Retinal pigment epithelial cell (primary cell): ENCODE measurements at regions not wholly inside any gene's neighbourhood (a gene's known extent, or its start where the extent isn't known, plus 50 kb on each side); places are given as distances from the start of the nearest gene placed in this dataset.

Source experiments
- DNase-seq: peaks from one replicate; pipeline ENCODE4 v3.0.0-alpha.2; 2010; ENCODE audit warnings: low read depth
- H3K4me3 ChIP-seq: 2 replicates; pipeline ENCODE4 v1.5.1; 2011; ENCODE audit warnings: mild to moderate bottlenecking, low read length, control low read depth, moderate library complexity
- TF ChIP-seq, protein P1 (sequence below): conservative IDR thresholded peaks from 2 replicates; pipeline ENCODE4 v1.5.1; 2011; ENCODE audit warnings: low read depth, low read length, control low read depth, inconsistent platforms

DNA sequence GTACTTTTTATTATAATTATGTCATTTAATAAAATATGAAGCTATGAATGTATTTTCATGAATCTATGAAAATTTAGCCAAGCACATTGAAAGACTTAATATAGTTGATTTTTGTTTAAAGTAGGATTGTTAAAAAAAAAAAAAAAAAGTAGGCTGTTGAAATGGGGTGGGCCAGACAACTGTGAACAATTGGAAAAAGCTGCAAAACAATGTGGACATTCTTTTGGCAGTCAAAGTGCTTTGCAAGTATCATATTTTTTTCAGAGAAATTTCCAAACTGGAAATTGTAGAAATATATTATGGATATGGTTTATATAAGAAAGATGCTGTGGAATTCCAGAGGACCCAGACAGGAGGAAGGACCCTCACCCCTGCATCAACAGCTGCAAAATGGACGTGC is 82.1 kb downstream of the ETAA1 start:
- no peak overlapping the region for H3K4me3 ChIP-seq
- TF ChIP-seq, protein P1, sequence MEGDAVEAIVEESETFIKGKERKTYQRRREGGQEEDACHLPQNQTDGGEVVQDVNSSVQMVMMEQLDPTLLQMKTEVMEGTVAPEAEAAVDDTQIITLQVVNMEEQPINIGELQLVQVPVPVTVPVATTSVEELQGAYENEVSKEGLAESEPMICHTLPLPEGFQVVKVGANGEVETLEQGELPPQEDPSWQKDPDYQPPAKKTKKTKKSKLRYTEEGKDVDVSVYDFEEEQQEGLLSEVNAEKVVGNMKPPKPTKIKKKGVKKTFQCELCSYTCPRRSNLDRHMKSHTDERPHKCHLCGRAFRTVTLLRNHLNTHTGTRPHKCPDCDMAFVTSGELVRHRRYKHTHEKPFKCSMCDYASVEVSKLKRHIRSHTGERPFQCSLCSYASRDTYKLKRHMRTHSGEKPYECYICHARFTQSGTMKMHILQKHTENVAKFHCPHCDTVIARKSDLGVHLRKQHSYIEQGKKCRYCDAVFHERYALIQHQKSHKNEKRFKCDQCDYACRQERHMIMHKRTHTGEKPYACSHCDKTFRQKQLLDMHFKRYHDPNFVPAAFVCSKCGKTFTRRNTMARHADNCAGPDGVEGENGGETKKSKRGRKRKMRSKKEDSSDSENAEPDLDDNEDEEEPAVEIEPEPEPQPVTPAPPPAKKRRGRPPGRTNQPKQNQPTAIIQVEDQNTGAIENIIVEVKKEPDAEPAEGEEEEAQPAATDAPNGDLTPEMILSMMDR: no peak
- DNase-seq: no peak

DNA sequence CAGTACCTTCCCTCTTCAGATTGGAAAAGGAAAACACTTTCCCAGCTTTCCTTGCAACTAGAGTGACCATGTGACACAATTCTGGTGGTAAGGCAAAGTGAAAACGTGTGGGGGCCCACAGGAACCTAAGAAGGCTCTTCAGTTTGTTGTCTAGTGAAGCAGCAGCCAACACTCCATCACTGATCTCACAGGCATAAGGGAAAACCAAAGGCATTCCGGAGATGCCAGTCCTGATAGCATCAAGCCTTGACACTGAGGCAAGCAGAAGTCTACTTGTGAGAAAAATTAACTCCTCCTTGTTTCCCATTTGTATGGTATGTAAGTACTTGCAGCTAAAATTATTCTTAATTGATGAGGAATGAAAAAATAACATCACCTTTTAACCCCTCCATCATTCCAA is 88.3 kb downstream of the ETAA1 start:
- DNase-seq: peak; percentile 69

DNA sequence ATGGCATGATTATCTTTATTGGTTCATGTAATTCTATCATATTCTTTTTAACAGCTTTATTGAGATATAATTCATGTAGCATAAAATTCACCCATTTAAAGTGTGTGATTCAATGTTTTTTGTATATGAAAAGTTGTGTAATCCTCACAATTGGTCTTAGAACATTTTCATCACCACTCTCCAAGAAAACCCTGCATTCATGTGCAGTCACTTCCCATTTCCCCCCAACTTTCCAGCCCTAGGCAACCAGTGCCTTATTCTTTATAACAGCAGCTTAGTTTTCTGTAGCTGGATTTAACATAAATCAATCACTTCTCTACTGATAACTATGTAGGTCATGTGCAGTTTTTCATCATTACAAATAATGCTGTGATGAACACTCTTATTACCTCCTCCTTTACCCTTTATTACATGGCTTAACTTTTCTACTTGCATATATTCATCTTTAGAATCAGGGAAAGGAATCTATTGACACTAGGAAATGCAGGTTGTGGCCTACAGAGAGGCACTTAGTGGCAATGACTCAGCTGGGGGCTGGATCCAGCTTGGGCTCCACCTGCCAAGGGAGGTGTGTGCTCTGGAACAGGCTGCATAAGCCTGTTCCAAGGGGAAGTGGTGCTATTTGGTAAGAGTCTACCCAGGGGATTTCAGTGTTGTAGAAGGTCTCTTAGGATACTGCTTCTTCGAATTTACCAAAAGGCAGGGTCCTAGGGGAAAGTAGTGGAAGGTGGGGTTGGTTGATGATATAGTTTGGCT is 89.1 kb downstream of the ETAA1 start:
- DNase-seq: no peak
- TF ChIP-seq, protein P1: no peak
- no peak overlapping the region for H3K4me3 ChIP-seq

More for the DNA sequence above, 88.3 kb downstream of the ETAA1 start:
- H3K4me3 ChIP-seq: no peak overlapping the region
- TF ChIP-seq, protein P1: no peak

DNA sequence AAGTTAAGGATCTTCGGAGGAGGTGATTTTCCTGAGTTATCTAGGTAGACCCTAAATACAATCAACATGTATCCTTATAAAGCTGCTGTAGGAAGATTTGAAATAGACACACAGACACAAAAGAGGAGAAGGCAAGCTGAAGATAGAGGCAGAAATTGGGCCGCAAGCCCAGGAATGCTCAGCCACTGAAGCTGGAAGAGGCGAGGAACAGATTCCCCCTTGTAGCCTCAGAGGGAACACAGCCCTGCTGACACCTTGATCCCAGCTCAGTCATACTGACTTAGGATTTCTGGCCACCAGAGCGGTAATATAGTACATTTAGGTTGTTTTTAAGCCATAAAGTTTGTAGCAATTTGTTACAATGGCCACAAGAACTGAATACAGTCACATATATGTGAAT is 90.9 kb downstream of the ETAA1 start:
- no peak overlapping the region for H3K4me3 ChIP-seq
- TF ChIP-seq, protein P1: no peak
- DNase-seq: no peak

DNA sequence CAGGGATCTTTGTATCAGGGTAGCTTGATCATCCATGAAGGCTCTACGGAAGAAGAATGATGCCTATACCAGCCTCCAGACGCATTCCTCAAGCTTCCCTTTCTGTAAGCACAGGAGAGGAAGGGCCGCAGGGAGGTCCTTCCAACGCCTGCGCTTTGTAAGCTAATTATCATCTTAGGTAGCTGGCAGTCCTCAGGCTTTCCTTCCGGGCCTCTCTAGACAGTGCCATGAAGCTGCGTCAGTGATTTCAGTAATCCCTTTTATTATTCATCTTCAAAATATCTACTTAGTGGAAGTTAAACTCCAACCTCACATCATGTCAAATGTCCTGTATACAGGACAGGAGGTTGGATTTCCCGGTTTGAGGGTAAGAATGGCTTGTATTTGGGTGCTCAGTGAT is 92.3 kb downstream of the ETAA1 start:
- H3K4me3 ChIP-seq: no peak overlapping the region
- DNase-seq: peak; percentile 87
- TF ChIP-seq, protein P1: no peak

DNA sequence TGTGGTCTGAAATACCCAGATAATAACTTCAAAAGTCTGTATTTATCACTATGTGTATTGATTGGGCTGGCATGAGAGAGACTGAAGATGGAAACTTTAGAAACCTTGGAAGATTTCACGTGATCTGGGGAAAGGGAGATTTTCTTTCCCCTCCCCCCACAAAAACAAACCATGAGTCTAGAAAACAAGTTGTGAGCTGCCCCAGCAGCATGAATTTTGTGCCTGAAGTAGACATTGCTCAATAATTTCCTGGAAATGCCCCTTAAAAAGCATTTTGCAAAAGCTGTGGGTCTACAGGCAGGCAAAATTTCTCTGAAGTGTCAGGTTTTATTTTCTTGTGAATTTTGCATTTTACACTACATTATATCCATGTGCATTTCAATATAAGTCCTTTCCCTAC is 101.8 kb downstream of the ETAA1 start:
- H3K4me3 ChIP-seq: no peak overlapping the region
- no peak for DNase-seq
- TF ChIP-seq, protein P1: no peak

DNA sequence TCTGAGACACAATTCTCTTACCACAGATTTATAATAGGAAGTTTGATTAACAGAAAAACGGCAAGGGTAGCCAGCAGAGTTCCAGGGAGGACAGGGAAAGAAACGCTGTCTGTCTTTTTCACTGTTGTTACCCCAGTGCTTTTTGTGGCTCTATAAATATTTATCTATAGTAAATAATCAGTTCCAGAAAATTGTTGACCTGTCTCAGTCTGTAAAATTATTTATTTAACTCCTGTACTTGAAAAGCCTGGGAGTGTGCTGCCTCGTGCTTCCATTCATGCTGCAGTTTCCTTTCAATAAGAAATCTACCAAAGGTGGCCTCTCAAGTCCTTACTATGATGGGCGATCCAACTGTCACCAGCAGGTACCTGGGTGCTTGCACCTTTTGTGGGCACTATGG is 102.9 kb downstream of the ETAA1 start:
- TF ChIP-seq, protein P1: no peak
- no peak for DNase-seq
- H3K4me3 ChIP-seq: no peak overlapping the region
